Activated CD8-positive, alpha-beta memory T cell treated with anti-CD3 and anti-CD28 coated beads, Interleukin-2, amount 10 ng/mL, durations not matched to agents 7 days and 5 days (primary cell): ENCODE measurements at regions not wholly inside any gene's neighbourhood (a gene's known extent, or its start where the extent isn't known, plus 50 kb on each side); places are given as distances from the start of the nearest gene placed in this dataset.
"Not testable (repeated sequence)": the region's sequence is repeated elsewhere in the genome, so short reads cannot be mapped to it uniquely, and the experiment has no call there.

Source experiments
- ATAC-seq: fragments of 150-1000 bp; cut with Tn5 transposase; one replicate; pipeline ENCODE4 v1.10.0; 2021; ENCODE audit warnings: moderate library complexity
- CTCF ChIA-PET: fragments of 350-600 bp; sonication (Branson Sonifier 250); formaldehyde crosslinking; loops from one replicate; lab custom pipeline; 2021; ENCODE audit warnings: antibody characterized with exemption; lab: Charles Lee
- DNase-seq: peaks from one replicate; pipeline ENCODE4 v3.0.0-alpha.2; 2020
- H3K27ac Mint-ChIP-seq: one replicate; pipeline ENCODE4 v1.8.0; 2021; ENCODE audit warnings: mild to moderate bottlenecking, mixed read lengths
- H3K27me3 Mint-ChIP-seq: one replicate; pipeline ENCODE4 v1.8.0; 2021; ENCODE audit warnings: mixed read lengths
- H3K36me3 Mint-ChIP-seq: one replicate; pipeline ENCODE4 v1.8.0; 2021; ENCODE audit warnings: mild to moderate bottlenecking, mixed read lengths
- H3K4me1 Mint-ChIP-seq: one replicate; pipeline ENCODE4 v1.8.0; 2021; ENCODE audit warnings: mixed read lengths
- H3K4me3 Mint-ChIP-seq: one replicate; pipeline ENCODE4 v1.8.0; 2021; ENCODE audit warnings: mild to moderate bottlenecking, moderate library complexity, mixed read lengths
- H3K9me3 Mint-ChIP-seq: one replicate; pipeline ENCODE4 v1.8.0; 2022; ENCODE audit warnings: low read depth, mixed read lengths

- no peak overlapping the region for H3K27ac Mint-ChIP-seq
- H3K36me3 Mint-ChIP-seq: no peaks in the 10 kb centered on the region
- H3K27me3 Mint-ChIP-seq: no peaks in the 10 kb centered on the region
- no peaks in the 10 kb centered on the region for H3K9me3 Mint-ChIP-seq
- CTCF ChIA-PET: no interaction called here
- no peaks in the 10 kb centered on the region for H3K4me1 Mint-ChIP-seq
- DNase-seq (no peak), ATAC-seq (no peak)
- H3K4me3 Mint-ChIP-seq: no peak overlapping the region
Measured at GRCh38 chr2:240372101-240372500, 63.4 kb upstream of the GPC1 start.

GRCh38 chr2:240373289-240373885 lies 62.1 kb upstream of the GPC1 start:
- no peak overlapping the region for H3K4me3 Mint-ChIP-seq

GRCh38 chr2:240374085-240374907 lies 61.2 kb upstream of the GPC1 start:
- Mint-ChIP-seq H3K4me1 (no peaks in the 10 kb centered on the region), H3K9me3 (no peaks in the 10 kb centered on the region), H3K27me3 (peaks cover under 1% of the 10 kb centered on the region), H3K36me3 (no peaks in the 10 kb centered on the region), H3K27ac (no peak overlapping the region), H3K4me3 (no peak overlapping the region)
- DNase-seq: no peak
- CTCF ChIA-PET: no interaction called here
- no peak for ATAC-seq

More at GRCh38 chr2:240373289-240373885, 62.1 kb upstream of the GPC1 start:
- CTCF ChIA-PET: no interaction called here
- no peaks in the 10 kb centered on the region for H3K27me3 Mint-ChIP-seq
- H3K27ac Mint-ChIP-seq: no peak overlapping the region
- H3K4me1 Mint-ChIP-seq: no peaks in the 10 kb centered on the region
- no peaks in the 10 kb centered on the region for H3K9me3 Mint-ChIP-seq
- no peaks in the 10 kb centered on the region for H3K36me3 Mint-ChIP-seq
- DNase-seq (no peak), ATAC-seq (no peak)

GRCh38 chr2:240375024-240375645 lies 60.3 kb upstream of the GPC1 start:
- no peaks in the 10 kb centered on the region for H3K36me3 Mint-ChIP-seq
- H3K4me3 Mint-ChIP-seq: no peak overlapping the region
- H3K4me1 Mint-ChIP-seq: no peaks in the 10 kb centered on the region
- peaks cover 4% of the 10 kb centered on the region for H3K27me3 Mint-ChIP-seq
- no peak for DNase-seq
- no peak overlapping the region for H3K27ac Mint-ChIP-seq
- CTCF ChIA-PET: no interaction called here
- H3K9me3 Mint-ChIP-seq: no peaks in the 10 kb centered on the region
- ATAC-seq: no peak

- CTCF ChIA-PET: no interaction called here
- no peaks in the 10 kb centered on the region for H3K4me1 Mint-ChIP-seq
- no peaks in the 10 kb centered on the region for H3K9me3 Mint-ChIP-seq
- ATAC-seq (no peak), DNase-seq (no peak)
- peaks cover 4% of the 10 kb centered on the region for H3K27me3 Mint-ChIP-seq
- H3K27ac Mint-ChIP-seq: no peak overlapping the region
- no peak overlapping the region for H3K4me3 Mint-ChIP-seq
- no peaks in the 10 kb centered on the region for H3K36me3 Mint-ChIP-seq
Measured at GRCh38 chr2:240376739-240377138, 58.7 kb upstream of the GPC1 start.

GRCh38 chr2:240377366-240377765 lies 58.1 kb upstream of the GPC1 start:
- CTCF ChIA-PET: no interaction called here

GRCh38 chr2:240379089-240379636 lies 56.3 kb upstream of the GPC1 start:
- H3K27me3 Mint-ChIP-seq: peaks cover 4% of the 10 kb centered on the region
- H3K27ac Mint-ChIP-seq: no peak overlapping the region
- no peaks in the 10 kb centered on the region for H3K36me3 Mint-ChIP-seq
- DNase-seq: no peak
- CTCF ChIA-PET: no interaction called here
- no peaks in the 10 kb centered on the region for H3K9me3 Mint-ChIP-seq
- H3K4me1 Mint-ChIP-seq: no peaks in the 10 kb centered on the region
- H3K4me3 Mint-ChIP-seq: no peak overlapping the region
- no peak for ATAC-seq

More at GRCh38 chr2:240377366-240377765, 58.1 kb upstream of the GPC1 start:
- no peaks in the 10 kb centered on the region for H3K9me3 Mint-ChIP-seq
- H3K36me3 Mint-ChIP-seq: no peaks in the 10 kb centered on the region
- no peaks in the 10 kb centered on the region for H3K4me1 Mint-ChIP-seq
- ATAC-seq (no peak), DNase-seq (no peak)
- no peak overlapping the region for H3K27ac Mint-ChIP-seq
- peaks cover 4% of the 10 kb centered on the region for H3K27me3 Mint-ChIP-seq
- H3K4me3 Mint-ChIP-seq: no peak overlapping the region

GRCh38 chr2:240383099-240383758 lies 52.2 kb upstream of the GPC1 start:
- ATAC-seq: no peak
- H3K27ac Mint-ChIP-seq: no peak overlapping the region
- peaks cover 4% of the 10 kb centered on the region for H3K27me3 Mint-ChIP-seq
- CTCF ChIA-PET: interaction anchor here (0.5 kb wide), 1 partner anchor 548 kb away, joined by 3 read pairs; no protein-coding TSS in a partner anchor
- no peak overlapping the region for H3K4me3 Mint-ChIP-seq
- DNase-seq: no peak
- no peaks in the 10 kb centered on the region for H3K36me3 Mint-ChIP-seq
- H3K4me1 Mint-ChIP-seq: no peaks in the 10 kb centered on the region
- H3K9me3 Mint-ChIP-seq: no peaks in the 10 kb centered on the region

- DNase-seq: no peak
- Mint-ChIP-seq H3K4me3 (no peak overlapping the region), H3K9me3 (no peaks in the 10 kb centered on the region), H3K27me3 (peaks cover 4% of the 10 kb centered on the region), H3K27ac (no peak overlapping the region), H3K36me3 (no peaks in the 10 kb centered on the region), H3K4me1 (no peaks in the 10 kb centered on the region)
- CTCF ChIA-PET: no interaction called here
- no peak for ATAC-seq
Measured at GRCh38 chr2:240383871-240384700, 51.4 kb upstream of the GPC1 start.

GRCh38 chr2:240384711-240385450 lies 50.6 kb upstream of the GPC1 start:
- ATAC-seq (no peak), DNase-seq (no peak)
- CTCF ChIA-PET: no interaction called here
- H3K27me3 Mint-ChIP-seq: no peaks in the 10 kb centered on the region
- no peaks in the 10 kb centered on the region for H3K4me1 Mint-ChIP-seq
- H3K36me3 Mint-ChIP-seq: no peaks in the 10 kb centered on the region
- H3K9me3 Mint-ChIP-seq: no peaks in the 10 kb centered on the region
- no peak overlapping the region for H3K4me3 Mint-ChIP-seq
- H3K27ac Mint-ChIP-seq: no peak overlapping the region

- H3K4me1 Mint-ChIP-seq, DNase-seq, H3K27ac Mint-ChIP-seq, H3K4me3 Mint-ChIP-seq, H3K9me3 Mint-ChIP-seq, CTCF ChIA-PET, H3K27me3 Mint-ChIP-seq, H3K36me3 Mint-ChIP-seq: not testable (repeated sequence)
- peak; percentile 23 for ATAC-seq
Measured at GRCh38 chr2:240385451-240386161, 49.9 kb upstream of the GPC1 start.
